GM18508 (cell line): ENCODE measurements at regions not wholly inside any gene's neighbourhood (a gene's known extent, or its start where the extent isn't known, plus 50 kb on each side); places are given as distances from the start of the nearest gene placed in this dataset.

Experiments
- ATAC-seq: cut with Tn5 transposase; IDR thresholded peaks from one replicate; pipeline ENCODE4 v1.9.1; 2021; ENCODE audit warnings: moderate number of reproducible peaks; ENCODE audit not compliant: insufficient read depth, unreplicated experiment

DNA sequence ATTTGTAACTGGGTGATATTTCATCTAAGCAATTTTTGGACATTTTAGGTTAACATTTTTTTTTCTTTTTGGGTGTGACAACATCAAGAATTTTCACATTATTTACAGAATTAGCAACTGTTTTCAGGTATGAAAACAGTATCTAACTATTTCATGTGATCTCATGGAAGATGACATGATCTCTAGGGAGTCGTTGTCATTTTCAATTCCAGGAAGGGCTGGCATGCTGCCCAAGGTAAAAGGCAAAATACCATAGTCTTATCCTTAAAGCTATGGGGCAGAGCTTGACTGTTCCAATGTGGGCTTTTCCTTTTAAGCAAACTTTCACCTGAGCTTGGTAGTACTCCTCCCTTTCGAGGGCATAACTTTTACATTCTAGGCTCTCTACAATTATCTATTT lies 443.7 kb downstream of the DSEL start:
- ATAC-seq = no peak

DNA sequence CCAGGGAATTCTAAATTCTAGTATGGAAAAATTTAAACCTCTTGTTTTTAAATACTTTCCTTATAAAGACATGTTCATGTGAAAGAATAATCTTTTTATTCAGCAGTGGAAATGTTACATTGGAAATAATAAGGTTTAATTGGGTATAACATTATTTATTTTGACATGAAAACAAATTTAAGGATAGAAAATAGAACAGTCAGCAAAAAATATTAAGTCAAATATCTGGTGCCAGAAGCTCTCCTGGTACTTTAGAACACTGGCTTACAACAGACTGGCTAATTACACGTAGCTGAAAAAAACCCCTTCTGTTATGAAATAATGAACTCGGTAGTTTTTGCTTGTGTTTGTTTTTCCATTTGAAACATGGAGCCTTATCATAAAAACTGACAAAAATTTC lies 447.9 kb downstream of the DSEL start:
- ATAC-seq = no peak

DNA sequence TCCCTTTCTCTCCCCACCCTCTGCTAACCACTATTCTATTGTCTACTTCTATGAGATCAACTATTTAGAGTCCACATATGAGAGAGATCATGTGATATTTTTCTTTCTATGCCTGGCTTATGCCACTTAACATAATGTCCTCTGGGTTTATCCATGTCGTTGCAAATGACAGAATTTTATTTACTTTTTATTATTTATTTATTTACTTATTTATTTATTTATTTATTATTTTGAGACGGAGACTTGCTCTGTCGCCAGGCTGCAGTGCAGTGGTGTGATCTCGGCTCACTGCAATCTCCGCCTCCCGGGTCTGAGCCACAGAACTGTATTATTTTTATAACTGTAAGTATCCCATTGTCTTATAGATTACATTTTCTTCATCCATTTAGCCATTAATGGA lies 443.4 kb upstream of the CDH19 start:
- ATAC-seq = no peak

DNA sequence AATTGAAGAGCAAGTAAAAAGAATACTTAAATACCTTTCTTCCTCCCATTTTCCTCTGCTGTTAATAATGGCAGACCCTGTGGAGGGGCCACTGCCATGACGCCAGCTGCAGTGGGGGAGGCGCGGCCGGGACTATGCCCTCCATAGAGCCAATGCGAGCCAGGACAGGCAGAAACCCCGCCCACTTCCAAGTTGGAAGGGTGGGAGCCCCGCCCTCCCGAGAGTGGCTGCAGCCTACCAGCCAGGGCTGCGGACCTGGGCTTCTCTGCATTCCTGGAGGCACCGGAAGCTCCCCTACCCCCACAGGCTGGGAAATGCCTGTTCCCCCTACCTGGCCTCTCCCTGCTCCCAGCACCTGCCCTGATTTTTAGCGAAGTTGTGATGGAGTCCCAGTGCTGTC lies 439.4 kb upstream of the CDH19 start:
- no peak for ATAC-seq

DNA sequence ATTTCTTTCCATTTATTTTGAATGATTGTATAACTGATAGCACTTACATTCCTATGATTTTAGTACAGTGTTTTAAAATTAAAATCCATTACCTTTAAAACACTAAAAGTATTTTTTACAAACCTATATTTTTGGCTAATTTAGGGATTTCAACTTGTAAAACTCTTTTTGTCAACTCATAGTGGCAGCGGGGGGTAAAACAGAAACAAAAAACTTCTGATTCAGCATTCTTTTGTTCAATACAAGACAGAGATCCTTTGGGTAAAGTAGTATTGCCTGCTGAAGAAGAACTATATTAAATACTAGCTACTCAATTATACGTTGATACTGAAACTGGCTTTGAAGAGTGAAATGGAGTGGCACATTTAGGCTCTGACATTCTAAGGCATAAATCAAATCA lies 437.4 kb upstream of the CDH19 start:
- no peak for ATAC-seq

DNA sequence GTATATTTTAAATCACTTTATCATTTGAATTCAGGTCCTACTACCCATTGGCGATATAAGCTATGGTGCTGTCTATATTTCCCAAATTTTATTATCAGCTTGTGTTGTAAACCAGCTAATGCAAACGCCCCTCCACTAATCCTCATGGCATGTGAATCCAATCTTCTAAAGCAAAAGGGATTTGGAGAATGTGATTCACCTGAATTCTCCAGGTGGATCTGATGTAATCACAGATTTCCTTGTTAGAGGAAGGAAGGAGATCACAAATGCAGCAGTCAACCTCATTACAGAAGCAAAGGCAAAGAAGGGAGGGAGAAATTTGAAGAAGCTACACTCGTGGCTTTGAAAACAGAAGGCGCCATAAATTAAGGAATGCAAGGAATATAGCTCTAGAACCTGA lies 431.1 kb upstream of the CDH19 start:
- ATAC-seq = no peak

DNA sequence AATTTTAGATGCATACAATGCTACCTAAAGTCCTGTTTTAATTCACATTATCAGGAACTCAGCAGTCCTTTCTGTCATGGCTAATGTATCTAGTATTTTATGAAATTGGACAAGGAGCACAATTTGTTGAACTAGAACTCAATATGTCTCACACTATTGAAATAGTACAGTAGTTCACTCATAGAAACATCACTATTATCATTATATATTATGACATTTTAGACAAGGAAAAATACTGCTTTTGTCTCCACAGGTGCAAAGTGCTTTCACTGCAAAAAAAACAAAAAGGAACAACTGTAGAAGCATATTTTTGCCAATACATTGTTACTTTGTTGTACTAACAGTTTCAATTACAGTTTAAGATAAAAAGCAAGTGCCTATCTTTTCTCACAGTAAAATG lies 419.2 kb upstream of the CDH19 start:
- no peak for ATAC-seq

DNA sequence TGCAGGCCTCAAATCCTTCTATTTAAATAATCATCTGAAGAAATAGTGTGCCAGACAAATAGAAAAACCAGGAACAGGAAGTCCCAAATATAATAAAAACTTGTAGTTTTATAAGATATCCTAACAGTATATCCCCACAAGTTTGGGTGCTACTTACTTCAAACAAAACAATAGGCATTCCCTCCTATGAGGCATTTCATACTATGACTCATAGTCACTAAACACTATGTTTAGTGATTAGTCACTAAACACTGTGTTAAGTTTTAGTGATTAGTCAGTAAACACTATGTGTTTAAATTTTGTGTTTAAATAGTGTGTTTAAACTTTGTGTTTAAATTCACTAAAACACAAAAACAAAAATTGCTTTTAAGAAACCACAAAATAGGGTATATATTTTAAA lies 407.0 kb upstream of the CDH19 start:
- no peak for ATAC-seq

DNA sequence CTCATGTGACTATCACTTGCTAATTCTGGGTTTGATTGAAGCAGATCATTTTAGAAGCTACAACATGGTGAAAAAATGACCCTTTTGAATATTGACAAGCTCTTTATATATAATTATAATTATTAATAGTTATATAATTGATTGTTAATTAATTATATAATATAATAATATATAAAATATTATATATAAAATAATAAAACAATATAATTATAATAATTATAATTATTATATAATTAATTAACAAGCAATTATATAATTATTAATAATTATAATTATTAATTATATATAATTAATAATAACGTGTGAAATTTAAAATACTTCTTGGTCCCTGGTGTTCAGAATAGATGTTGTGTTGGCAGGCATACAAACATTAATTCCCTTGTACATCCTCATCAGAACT lies 404.1 kb upstream of the CDH19 start:
- ATAC-seq = no peak

DNA sequence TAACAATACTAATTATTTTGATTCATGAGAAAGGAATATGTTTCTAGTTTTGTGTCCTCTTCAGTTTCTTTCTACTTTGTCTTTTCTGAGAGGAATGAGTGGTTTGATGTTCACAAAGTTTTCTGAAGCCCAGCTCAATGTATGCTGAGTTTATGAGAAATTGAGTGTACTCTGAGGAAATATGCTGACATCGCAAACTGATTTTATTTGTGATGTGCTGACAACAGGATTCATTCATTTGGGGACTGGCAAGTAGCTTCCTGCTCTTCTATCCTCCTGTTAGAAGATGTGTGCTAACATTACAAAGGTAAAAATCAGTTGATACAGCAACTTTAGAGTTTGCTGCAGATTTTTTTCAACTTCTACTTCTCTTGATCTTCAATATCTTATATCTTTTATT lies 403.2 kb upstream of the CDH19 start:
- ATAC-seq = no peak

DNA sequence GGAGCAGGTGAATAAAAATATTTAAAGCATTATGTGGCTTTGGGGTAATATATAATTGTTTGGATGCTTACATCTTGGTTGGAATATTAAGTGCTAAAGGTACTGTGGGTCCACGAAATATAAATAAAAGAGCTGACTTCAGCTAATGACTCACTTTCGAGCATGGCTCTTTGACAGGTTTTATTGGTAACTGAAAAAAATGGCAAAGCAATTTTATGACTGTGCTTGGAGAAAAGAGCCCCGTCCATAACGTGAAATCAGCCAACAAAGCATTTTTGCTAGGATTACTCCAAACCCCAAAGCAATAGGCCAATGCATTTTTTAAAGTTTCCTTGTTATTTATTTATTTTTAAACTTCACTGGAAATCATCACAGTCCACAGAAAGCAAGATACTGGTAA lies 397.2 kb upstream of the CDH19 start:
- no peak for ATAC-seq

DNA sequence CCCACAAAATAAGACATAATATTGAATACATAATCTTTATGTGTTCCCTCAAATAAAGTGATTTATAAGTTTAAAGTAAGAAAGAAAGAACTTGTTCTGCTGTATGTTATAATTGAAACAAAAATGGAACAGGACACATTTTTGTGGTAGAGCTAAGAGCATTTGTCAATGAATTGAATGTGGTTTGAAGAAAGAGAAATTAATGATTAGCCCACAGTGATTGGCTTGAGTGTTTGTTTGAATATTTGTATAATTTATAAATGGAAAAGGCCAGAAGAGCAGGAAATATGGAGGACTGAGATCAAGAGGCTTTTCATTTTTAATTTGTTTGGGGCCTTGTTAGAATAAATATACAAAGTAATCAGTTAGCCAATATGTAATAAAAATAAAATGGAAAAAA lies 395.1 kb upstream of the CDH19 start:
- ATAC-seq = no peak

DNA sequence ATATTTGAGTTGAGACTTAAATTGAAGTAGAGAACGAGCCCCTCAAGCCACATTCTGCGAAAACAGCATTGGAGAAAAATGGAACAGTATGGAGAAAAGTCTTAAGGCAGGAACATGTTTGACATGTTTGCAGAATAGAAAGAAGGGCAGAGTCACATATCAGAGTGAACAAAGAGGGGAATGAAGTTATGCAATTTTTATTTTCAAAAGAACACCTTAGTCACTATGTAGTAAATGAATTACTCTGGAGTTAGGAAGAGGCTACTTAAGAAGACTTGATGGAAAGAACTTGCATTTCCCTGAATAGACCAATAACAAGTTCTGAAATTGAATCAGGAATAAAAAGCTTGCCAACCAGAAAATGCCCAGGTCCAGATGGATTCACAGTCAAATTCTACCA lies 391.4 kb upstream of the CDH19 start:
- no peak for ATAC-seq

DNA sequence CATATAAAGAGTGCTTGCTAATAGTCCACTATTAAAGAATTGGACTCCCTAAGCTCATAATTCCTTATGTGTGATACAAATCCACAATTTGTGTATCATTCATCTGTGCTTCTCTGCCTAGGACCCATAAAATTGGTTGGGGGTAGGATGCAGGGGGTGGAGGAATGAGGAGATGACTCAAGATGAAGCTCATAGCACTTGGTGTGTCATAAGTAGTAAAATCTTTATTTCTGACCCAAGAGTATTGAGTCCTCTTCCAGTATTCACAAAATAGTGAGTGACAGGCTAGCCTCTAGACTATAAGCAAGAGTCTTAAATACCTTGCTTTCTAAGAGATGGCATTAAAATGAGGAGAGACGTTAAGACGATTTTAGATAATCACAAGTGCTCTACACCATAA lies 390.9 kb upstream of the CDH19 start:
- ATAC-seq = no peak

DNA sequence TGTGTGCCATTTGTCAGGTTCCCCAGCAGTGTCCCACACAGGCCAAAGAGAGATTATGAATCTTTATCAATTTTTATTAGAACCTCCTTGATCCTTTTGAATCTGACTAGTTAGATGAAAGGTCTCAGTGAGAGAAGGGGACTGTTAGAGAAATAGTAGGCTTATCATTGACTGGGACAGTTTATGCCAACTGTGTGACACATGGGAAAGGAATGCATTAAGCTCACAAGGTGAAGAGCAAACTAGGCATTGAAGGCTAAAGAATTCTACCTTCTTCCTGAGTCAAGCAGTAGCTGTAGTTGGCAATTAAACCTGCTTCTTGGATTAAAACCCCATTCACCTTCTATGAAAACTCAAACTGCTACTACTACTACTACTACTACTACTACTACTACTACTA lies 389.6 kb upstream of the CDH19 start:
- ATAC-seq = no peak

DNA sequence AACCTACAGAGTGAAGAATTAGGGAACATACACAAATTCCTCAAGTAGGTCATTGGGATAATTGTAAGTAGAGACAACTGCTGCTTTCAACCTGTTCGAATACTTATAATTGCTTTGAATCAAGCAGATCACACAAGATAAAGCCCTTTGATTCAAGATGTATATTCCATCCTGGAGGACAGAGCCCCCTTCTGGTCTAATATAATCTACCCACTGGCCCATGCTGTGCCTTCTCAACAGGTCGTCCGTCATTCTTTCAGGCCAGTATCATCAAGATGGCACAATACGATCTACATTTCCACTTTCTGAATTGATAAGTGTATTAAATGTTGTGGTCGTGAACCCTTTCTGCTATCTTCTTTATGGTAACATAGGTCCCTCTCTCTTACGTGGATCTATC lies 387.0 kb upstream of the CDH19 start:
- no peak for ATAC-seq

DNA sequence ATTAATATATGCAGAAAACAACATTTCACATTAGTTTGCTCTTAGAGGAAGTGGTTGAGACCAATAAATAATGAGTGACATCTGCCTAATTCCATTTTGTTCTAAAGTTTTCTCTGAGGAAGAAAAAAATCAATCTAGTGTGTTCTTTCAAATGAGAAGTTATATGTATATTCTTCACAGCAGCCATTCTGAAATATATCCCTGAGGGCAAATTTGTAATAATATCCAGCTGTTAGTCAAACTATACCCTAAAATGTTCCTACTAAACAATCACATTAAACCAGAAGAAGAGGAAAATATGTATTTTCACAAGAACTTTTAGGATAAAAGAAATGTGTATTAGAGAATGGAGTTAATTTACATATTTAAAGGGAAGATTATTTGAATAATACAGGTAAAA lies 375.1 kb upstream of the CDH19 start:
- no peak for ATAC-seq

DNA sequence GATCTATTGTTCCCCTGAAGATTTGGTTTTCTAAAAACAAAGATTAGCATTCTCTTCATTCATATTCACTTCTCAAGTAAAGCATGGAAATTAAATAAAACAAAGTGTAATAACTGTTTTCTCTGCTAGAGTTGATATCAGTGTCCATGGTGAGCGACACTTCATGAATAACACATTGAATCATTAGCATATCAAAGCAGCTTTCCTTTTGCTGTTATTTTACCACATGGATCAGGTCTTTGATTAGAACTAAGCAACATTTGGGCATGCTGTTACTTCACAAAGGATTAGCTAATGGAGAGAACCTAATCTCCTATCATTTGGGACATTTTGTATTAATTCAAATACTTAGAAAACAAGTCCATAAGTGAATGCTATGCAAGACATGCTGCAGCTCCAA lies 368.8 kb upstream of the CDH19 start:
- no peak for ATAC-seq

DNA sequence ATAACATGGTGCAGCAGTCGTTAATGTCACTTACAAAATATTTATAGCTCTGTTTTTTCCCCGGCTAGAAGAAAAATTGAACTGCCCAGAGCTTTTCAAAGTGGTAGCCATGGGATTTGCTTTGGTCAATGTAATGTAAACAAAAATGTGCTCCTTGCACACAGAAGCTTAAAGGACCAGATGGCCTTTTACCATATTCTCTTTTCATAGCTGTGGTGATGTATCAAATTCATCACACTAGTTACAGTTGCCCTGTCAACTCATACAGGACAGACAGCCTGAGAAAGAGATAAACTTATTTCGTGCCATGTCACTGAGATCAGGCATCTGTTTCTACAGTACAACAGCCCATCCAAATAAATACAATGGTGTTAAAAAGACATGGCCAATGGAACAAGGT lies 368.1 kb upstream of the CDH19 start:
- no peak for ATAC-seq

DNA sequence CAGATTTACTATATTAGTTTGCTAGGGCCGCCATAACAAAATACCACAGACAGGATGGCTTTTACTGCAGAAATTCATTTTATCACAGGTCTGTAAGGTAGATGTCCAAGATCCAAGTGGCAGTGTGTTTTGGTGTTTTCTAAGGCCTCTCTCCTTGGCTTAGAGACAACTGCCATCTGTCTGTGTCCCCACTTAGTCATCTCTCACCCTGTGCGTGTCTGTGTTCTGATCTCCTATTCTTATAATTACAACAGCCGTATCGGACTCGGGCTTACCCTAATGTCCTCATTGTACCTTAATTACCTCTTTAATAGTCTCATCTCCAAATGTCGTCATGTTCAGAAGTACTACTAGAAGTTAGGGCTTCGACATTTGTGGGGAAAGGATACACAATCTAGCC lies 362.3 kb upstream of the CDH19 start:
- ATAC-seq = no peak

DNA sequence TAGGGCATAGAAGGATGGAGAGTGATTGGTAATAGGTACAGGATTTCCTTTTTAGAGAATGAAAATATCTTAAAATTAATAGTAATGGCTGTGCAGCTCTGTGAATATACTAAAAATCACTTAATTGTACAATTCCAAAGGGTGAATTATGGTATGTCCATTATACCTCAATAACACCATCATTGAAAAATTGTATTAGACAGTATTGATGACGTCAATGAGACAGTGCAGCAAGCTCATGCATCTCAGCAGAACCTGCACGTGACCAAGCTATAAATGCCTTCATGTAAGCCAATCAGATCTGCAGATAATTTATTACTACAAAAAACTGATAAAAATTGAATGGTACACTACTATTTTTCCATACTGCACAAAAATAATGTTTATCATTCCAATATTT lies 354.4 kb upstream of the CDH19 start:
- no peak for ATAC-seq

DNA sequence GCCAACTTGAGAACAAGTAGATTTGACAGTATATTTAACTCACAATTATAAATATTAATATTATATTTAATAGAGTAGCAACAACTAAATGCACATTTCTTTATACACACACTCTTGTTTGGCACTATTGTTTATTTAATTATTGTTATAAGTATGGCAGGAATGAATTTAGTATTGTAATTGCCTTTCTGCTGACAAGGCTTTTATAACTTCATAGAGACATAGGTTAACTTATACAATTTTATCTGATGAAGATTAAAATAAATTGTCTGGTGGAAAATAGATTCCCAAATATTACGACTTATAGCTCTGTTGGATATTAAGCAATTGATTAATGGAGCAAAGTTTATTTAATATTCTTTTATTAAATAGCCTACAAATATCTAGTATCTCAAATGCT lies 347.9 kb upstream of the CDH19 start:
- ATAC-seq = no peak

DNA sequence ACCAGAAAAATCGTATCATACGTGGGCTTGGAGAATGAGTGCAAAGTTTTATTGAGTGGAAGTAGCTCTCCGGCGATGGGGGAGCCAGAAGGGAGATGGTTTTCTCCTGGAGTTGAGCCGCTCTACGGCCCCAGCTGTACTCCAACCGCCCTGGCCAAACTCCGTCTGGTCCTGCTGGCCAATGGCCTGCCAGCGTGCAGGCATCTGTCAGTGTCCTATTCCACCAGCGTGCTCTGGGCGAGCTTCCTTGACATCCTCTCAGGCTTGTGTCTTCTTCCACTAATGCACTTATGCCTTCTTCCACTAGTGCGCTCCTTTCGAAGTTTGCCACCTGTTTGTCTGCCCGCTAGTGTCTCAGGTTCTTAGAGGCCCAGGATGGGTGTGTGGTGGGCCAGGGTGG lies 345.5 kb upstream of the CDH19 start:
- no peak for ATAC-seq

DNA sequence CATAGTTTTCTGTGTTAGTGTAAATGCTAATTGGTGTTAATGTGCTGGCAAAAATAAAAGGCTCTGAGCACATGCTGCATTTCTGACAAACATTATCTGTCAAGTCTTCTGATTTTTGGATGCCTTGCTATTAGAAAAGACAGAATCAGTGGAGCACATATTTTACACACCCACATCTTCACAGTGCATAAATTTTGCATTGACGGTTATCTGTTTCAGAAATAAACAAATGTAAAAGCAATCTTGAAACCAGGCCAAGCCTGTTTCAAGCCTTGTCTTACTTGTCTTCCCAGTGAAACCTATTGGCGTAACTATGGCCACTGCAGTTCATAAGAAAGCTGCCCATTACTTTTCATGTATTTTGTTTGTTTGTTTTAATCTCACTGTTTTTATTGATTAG lies 333.7 kb upstream of the CDH19 start:
- ATAC-seq = no peak
